Gastroesophageal sphincter (tissue), 3 donors: ENCODE measurements at regions not wholly inside any gene's neighbourhood (a gene's known extent, or its start where the extent isn't known, plus 50 kb on each side); places are given as distances from the start of the nearest gene placed in this dataset.

ENCODE experiments used
- CTCF ChIP-seq, 4 experiments: fragments of 200-600 bp in 2 of 4; fragments of 450-650 bp in 2 of 4; sonication (generic) in 1 of 4; IDR thresholded peaks; one replicate each; pipeline ENCODE4 v1.5.1; 2017 to 2019; ENCODE audit warnings: antibody characterized with exemption in 4 of 4, mild to moderate bottlenecking in 2 of 4, moderate library complexity in 2 of 4
- EP300 ChIP-seq: sonication (generic); formaldehyde crosslinking; IDR thresholded peaks from one replicate; pipeline ENCODE4 v1.6.1; 2017; ENCODE audit warnings: antibody characterized with exemption, mild to moderate bottlenecking
- POLR2A ChIP-seq, 2 donors: fragments of 450-650 bp; IDR thresholded peaks; one replicate each; pipeline ENCODE4 v1.6.1; 2017; ENCODE audit warnings: antibody characterized with exemption in 2 of 2, mild to moderate bottlenecking in 2 of 2, moderate library complexity in 1 of 2
- POLR2AphosphoS5 ChIP-seq: sonication (generic); formaldehyde crosslinking; IDR thresholded peaks from one replicate; pipeline ENCODE4 v1.6.1; 2017; ENCODE audit warnings: antibody characterized with exemption

- TF ChIP-seq POLR2AphosphoS5: no peak
- no peak for TF ChIP-seq CTCF (IDR thresholded peaks at IDR 0.05)
- TF ChIP-seq POLR2A (IDR thresholded peaks at IDR 0.05): no peak
- no peak for TF ChIP-seq EP300
Observed at GRCh38 chr3:5464649-5465048, 277.1 kb downstream of the EDEM1 start.
